ENCODE measurements at regions not wholly inside any gene's neighbourhood (a gene's known extent, or its start where the extent isn't known, plus 50 kb on each side); places are given as distances from the start of the nearest gene placed in this dataset.

- H4K20me1 ChIP-seq (replicated peaks in 1 of 2; ENCODE audit: control insufficient read depth in 1 of 2, insufficient read depth in 2 of 2, low read length in 2 of 2), result no peaks in the 10 kb centered on the region
- no peak overlapping the region for H3K9ac ChIP-seq (replicated peaks in 1 of 4; ENCODE audit: extremely low read depth in 1 of 4, low read depth in 3 of 4, low read length in 3 of 4)
- TF ChIP-seq GABPA (IDR thresholded peaks at IDR 0.05; ENCODE audit: borderline replicate concordance, insufficient read depth, low read length), result no peak
- no peak for TF ChIP-seq RBBP5 (IDR thresholded peaks at IDR 0.05; ENCODE audit: borderline replicate concordance, low read depth, low read length)
- no peak for TF ChIP-seq POLR2A (IDR thresholded peaks at IDR 0.05; ENCODE audit: control extremely low read depth in 1 of 2, low read depth in 2 of 2, low read length in 2 of 2)
- TF ChIP-seq KDM4A (IDR thresholded peaks at IDR 0.05; ENCODE audit: low read depth, low read length, severe bottlenecking), result no peak
- TF ChIP-seq RFX5 (IDR thresholded peaks at IDR 0.05; ENCODE audit: borderline replicate concordance, low read depth, low read length), result no peak
- no peak overlapping the region for H2BK12ac ChIP-seq (ENCODE audit: low read depth, low read length)
- no peak overlapping the region for H3K18ac ChIP-seq (ENCODE audit: extremely low read depth, low read length)
- ChIA-PET POLR2A (ENCODE audit: partially characterized antibody) (no interaction called here), CTCF (ENCODE audit: partially characterized antibody) (no interaction called here)
- no peak overlapping the region for H2AK5ac ChIP-seq (ENCODE audit: low read depth, low read length)
- FAIRE-seq, result no peak
- no peak overlapping the region for H3K23ac ChIP-seq (ENCODE audit: insufficient read length)
- H2BK20ac ChIP-seq (ENCODE audit: low read length), result no peak overlapping the region
- H3K23me2 ChIP-seq (ENCODE audit: low read depth, low read length), result no peaks in the 10 kb centered on the region
- no peak overlapping the region for H4K91ac ChIP-seq (replicated peaks; ENCODE audit: insufficient read length, low read length)
- no peak overlapping the region for H3K56ac ChIP-seq (replicated peaks; ENCODE audit: insufficient read length, low read depth, low read length)
- WGBS, 2 experiments (ENCODE audit: extremely low coverage in 1 of 2, insufficient coverage in 1 of 2, insufficient read length in 1 of 2, insufficient replicate concordance in 2 of 2, low coverage in 1 of 2, low lambda C conversion rate in 2 of 2, missing lambda C conversion rate in 1 of 2), result 87% methylated on average over 2 of the region's 2 CpGs; no CpG with 5 or more reads in 1 of the 2 experiments
- peak overlapping the region; percentile 89; the same call in 1 of the 2 replicates for H2AFZ ChIP-seq (ENCODE audit: low read length)
- H2BK120ac ChIP-seq (replicated peaks; ENCODE audit: low read depth, low read length), result no peak overlapping the region
- H3K4me1 ChIP-seq (replicated peaks in 1 of 4; ENCODE audit: control insufficient read depth in 3 of 4, insufficient read depth in 4 of 4, low read length in 3 of 4), result peaks cover 0 to 7% (median 3%) of the 10 kb centered on the region in 4 experiments; a peak in 3 of 7 replicates
- H2BK15ac ChIP-seq (ENCODE audit: low read length), result no peak overlapping the region
- H2BK5ac ChIP-seq (ENCODE audit: low read depth, low read length), result no peak overlapping the region
- no peak overlapping the region for H3K14ac ChIP-seq (ENCODE audit: insufficient read length)
- H3K4ac ChIP-seq (replicated peaks; ENCODE audit: insufficient read length, low read depth, low read length), result no peak overlapping the region
- H3K4me2 ChIP-seq (ENCODE audit: insufficient read depth in 1 of 2, low read depth in 2 of 2, low read length in 2 of 2), result no peak overlapping the region
- no peaks in the 10 kb centered on the region for H3K27me3 ChIP-seq (replicated peaks in 1 of 4; ENCODE audit: control insufficient read depth in 3 of 4, extremely low read depth in 1 of 4, insufficient read depth in 3 of 4, low read length in 3 of 4)
- no peaks in the 10 kb centered on the region for H3K79me2 ChIP-seq (ENCODE audit: control insufficient read depth in 1 of 2, insufficient read depth in 2 of 2, low read length in 2 of 2)
- no peaks in the 10 kb centered on the region for H3K9me3 ChIP-seq (ENCODE audit: insufficient read depth in 2 of 2, low read depth in 1 of 2, low read length in 1 of 2)
- H3K79me1 ChIP-seq (ENCODE audit: low read depth, low read length), result no peaks in the 10 kb centered on the region
- no peak overlapping the region for H4K8ac ChIP-seq (ENCODE audit: extremely low read depth, insufficient read depth, low read length)
- no peak overlapping the region for H3K27ac ChIP-seq (ENCODE audit: low read depth, low read length)
- H3K4me3 ChIP-seq (ENCODE audit: extremely low read depth in 1 of 4, insufficient read depth in 2 of 4, low read depth in 3 of 4, low read length in 4 of 4), result no peak overlapping the region
- no peaks in the 10 kb centered on the region for H3K36me3 ChIP-seq (ENCODE audit: control insufficient read depth in 2 of 4, insufficient read depth in 4 of 4, low read length in 3 of 4)
- no peak overlapping the region for H4K5ac ChIP-seq (ENCODE audit: insufficient read length, low read depth, low read length)
- DNase-seq (ENCODE audit: low read depth in 1 of 2, low spot score in 2 of 2), result no peak
These were observed 103.8 kb upstream of the SMC2 start for GRCh38 chr9:103990311-103990710.
